Activated T-helper 17 cell treated with anti-CD3 and anti-CD28 coated beads, Interleukin-2, amount 50 U/mL, for 72 hours (primary cell): ENCODE measurements at regions not wholly inside any gene's neighbourhood (a gene's known extent, or its start where the extent isn't known, plus 50 kb on each side); places are given as distances from the start of the nearest gene placed in this dataset.

Experiments used
- ATAC-seq: fragments of 150-1000 bp; cut with Tn5 transposase; replicated peaks from 2 replicates; pipeline ENCODE4 v1.10.0; 2021; ENCODE audit warnings: mild to moderate bottlenecking, moderate library complexity
- H3K27ac Mint-ChIP-seq: one replicate; pipeline ENCODE4 v1.8.0; 2022; ENCODE audit warnings: mixed read lengths
- H3K27me3 Mint-ChIP-seq: one replicate; pipeline ENCODE4 v1.8.0; 2022; ENCODE audit warnings: mixed read lengths
- H3K36me3 Mint-ChIP-seq: one replicate; pipeline ENCODE4 v1.8.0; 2022; ENCODE audit warnings: low read depth, mild to moderate bottlenecking, mixed read lengths
- H3K4me1 Mint-ChIP-seq: one replicate; pipeline ENCODE4 v1.8.0; 2022; ENCODE audit warnings: mixed read lengths
- H3K4me3 Mint-ChIP-seq: one replicate; pipeline ENCODE4 v1.8.0; 2022; ENCODE audit warnings: mild to moderate bottlenecking, mixed read lengths
- H3K9me3 Mint-ChIP-seq: one replicate; pipeline ENCODE4 v1.8.0; 2022; ENCODE audit warnings: mixed read lengths

GRCh38 chr1:87897481-87897880 lies 568.8 kb downstream of the LMO4 start:
- H3K4me1 Mint-ChIP-seq: no peaks in the 10 kb centered on the region
- H3K4me3 Mint-ChIP-seq: no peak overlapping the region
- ATAC-seq: no peak
- no peaks in the 10 kb centered on the region for H3K9me3 Mint-ChIP-seq
- peaks cover 5% of the 10 kb centered on the region for H3K27me3 Mint-ChIP-seq
- H3K27ac Mint-ChIP-seq: no peak overlapping the region
- no peaks in the 10 kb centered on the region for H3K36me3 Mint-ChIP-seq

GRCh38 chr1:87898431-87898830 lies 569.8 kb downstream of the LMO4 start:
- peaks cover 10% of the 10 kb centered on the region for H3K27me3 Mint-ChIP-seq
- no peak overlapping the region for H3K27ac Mint-ChIP-seq
- H3K9me3 Mint-ChIP-seq: no peaks in the 10 kb centered on the region
- no peak overlapping the region for H3K4me3 Mint-ChIP-seq
- no peaks in the 10 kb centered on the region for H3K36me3 Mint-ChIP-seq
- no peak for ATAC-seq
- H3K4me1 Mint-ChIP-seq: no peaks in the 10 kb centered on the region

DNA sequence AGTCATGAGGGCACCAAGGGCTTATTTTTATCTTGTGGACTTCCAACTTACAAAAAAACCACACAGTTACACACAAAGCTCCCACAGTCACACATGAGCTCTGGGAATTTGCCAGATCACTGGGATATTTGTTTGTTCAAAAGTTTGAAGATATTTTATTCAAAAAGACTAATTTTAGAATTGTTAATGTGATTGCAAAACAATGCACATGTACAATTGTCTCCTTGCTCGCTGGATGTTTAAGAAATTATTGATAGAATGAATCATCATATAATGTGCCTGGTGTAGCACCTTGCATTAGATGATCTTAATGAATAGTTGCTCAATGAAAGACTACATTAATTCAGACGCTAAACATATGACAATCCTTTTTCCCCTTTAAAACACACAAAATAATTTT lies 570.3 kb downstream of the LMO4 start:
- Mint-ChIP-seq H3K27me3 (peaks cover 10% of the 10 kb centered on the region), H3K36me3 (no peaks in the 10 kb centered on the region), H3K4me1 (no peaks in the 10 kb centered on the region), H3K27ac (no peak overlapping the region), H3K4me3 (no peak overlapping the region), H3K9me3 (no peaks in the 10 kb centered on the region)
- no peak for ATAC-seq

DNA sequence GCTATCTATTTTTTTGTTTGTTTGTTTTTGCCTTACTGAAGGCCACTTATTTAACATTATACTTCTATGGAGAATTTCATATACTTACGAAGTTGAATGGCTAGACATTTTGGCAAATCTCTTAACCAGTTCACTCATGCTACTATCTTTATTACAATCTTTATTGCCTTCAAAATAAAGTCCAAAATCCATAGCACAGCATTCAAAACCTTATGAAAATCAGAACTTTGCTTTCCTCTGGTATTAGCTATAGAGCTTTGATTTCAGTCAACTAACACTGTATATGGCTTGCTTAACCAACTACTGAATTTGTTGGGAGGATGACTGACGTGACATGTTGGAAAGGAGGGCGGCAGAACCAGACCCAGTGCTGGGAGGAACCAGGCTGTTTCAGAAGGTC lies 571.1 kb downstream of the LMO4 start:
- H3K27me3 Mint-ChIP-seq: peaks cover 10% of the 10 kb centered on the region
- H3K27ac Mint-ChIP-seq: no peak overlapping the region
- ATAC-seq: no peak
- no peak overlapping the region for H3K4me3 Mint-ChIP-seq
- no peaks in the 10 kb centered on the region for H3K36me3 Mint-ChIP-seq
- no peaks in the 10 kb centered on the region for H3K9me3 Mint-ChIP-seq
- no peaks in the 10 kb centered on the region for H3K4me1 Mint-ChIP-seq

DNA sequence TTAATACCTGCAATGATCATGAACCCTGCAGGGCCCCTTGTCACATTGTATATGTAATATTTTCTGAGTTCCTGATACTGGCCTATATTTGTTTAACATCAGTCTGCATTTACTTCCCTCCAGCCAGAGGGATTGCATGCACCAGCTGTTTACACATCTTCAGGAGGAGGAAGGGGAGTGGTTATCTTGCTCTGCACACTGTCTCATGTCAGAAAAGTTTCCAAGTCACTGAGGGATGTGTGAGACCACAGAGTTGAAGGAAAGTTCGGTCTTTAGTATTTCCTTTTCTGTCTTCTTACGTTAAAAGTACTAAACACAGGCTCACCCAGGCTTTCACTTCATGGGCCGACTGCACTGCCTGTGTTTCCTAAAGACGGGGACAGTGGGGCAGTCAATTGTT lies 574.1 kb downstream of the LMO4 start:
- Mint-ChIP-seq H3K36me3 (no peaks in the 10 kb centered on the region), H3K4me3 (no peak overlapping the region), H3K27me3 (peaks cover 10% of the 10 kb centered on the region), H3K27ac (no peak overlapping the region), H3K4me1 (no peaks in the 10 kb centered on the region), H3K9me3 (no peaks in the 10 kb centered on the region)
- no peak for ATAC-seq

DNA sequence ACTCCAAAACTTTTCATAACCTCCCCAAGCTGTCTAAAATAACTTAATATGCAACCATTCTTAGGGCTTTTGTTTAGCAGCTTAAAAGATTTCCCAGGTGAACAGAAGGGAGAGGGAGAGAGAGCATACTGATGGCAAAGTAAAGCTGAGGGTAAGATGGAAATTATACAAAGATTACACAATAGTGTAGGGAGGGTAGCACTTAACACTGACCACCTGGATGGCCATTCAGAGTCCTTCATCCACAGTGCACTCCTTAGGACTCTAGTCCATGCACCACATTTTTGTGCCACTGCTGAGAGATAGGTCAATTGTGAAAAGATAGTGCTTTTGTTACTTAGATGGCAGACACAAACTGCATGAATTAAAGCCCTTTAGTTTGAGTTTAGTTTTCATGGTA lies 574.6 kb downstream of the LMO4 start:
- no peak overlapping the region for H3K27ac Mint-ChIP-seq
- H3K36me3 Mint-ChIP-seq: no peaks in the 10 kb centered on the region
- no peak for ATAC-seq
- H3K4me3 Mint-ChIP-seq: no peak overlapping the region
- H3K27me3 Mint-ChIP-seq: peaks cover 10% of the 10 kb centered on the region
- H3K9me3 Mint-ChIP-seq: no peaks in the 10 kb centered on the region
- no peaks in the 10 kb centered on the region for H3K4me1 Mint-ChIP-seq

GRCh38 chr1:87904651-87905050 lies 576.0 kb downstream of the LMO4 start:
- Mint-ChIP-seq H3K9me3 (no peaks in the 10 kb centered on the region), H3K27ac (no peak overlapping the region), H3K27me3 (peaks cover 10% of the 10 kb centered on the region), H3K36me3 (no peaks in the 10 kb centered on the region), H3K4me1 (no peaks in the 10 kb centered on the region), H3K4me3 (no peak overlapping the region)
- ATAC-seq: no peak

GRCh38 chr1:87905651-87906050 lies 577.0 kb downstream of the LMO4 start:
- H3K9me3 Mint-ChIP-seq: no peaks in the 10 kb centered on the region
- H3K4me1 Mint-ChIP-seq: no peaks in the 10 kb centered on the region
- no peaks in the 10 kb centered on the region for H3K36me3 Mint-ChIP-seq
- H3K4me3 Mint-ChIP-seq: no peak overlapping the region
- H3K27ac Mint-ChIP-seq: no peak overlapping the region
- peaks cover 6% of the 10 kb centered on the region for H3K27me3 Mint-ChIP-seq
- ATAC-seq: no peak

- Mint-ChIP-seq H3K27ac (no peak overlapping the region), H3K27me3 (peaks cover 5% of the 10 kb centered on the region), H3K4me1 (no peaks in the 10 kb centered on the region), H3K9me3 (no peaks in the 10 kb centered on the region), H3K4me3 (no peak overlapping the region), H3K36me3 (no peaks in the 10 kb centered on the region)
- ATAC-seq: no peak
These were observed 577.4 kb downstream of the LMO4 start for GRCh38 chr1:87906078-87906477.

DNA sequence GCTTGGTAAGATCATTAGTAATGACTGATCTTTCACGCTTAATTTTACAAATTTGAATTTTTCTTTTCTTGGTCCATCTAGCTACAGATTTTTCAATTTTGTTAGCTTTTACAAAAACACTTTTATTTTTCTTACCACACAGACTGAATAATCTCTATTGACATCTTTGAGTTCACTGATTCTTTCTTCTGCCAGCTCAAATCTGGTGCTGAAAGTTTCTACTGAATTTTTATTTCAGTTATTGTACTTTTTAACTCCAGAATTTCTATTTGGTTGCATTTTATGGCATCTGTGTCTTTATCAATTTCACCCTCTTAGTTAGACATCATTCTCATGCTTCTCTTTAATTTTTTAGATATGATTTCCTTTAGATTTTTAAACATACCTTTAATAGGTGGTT lies 584.7 kb downstream of the LMO4 start:
- Mint-ChIP-seq H3K9me3 (no peaks in the 10 kb centered on the region), H3K36me3 (no peaks in the 10 kb centered on the region), H3K27me3 (peaks cover 9% of the 10 kb centered on the region), H3K4me1 (no peaks in the 10 kb centered on the region), H3K27ac (no peak overlapping the region), H3K4me3 (no peak overlapping the region)
- ATAC-seq: no peak

- Mint-ChIP-seq H3K27ac (no peak overlapping the region), H3K36me3 (no peaks in the 10 kb centered on the region)
- no peak for ATAC-seq
These were observed 585.7 kb downstream of the LMO4 start for GRCh38 chr1:87914396-87914795.

DNA sequence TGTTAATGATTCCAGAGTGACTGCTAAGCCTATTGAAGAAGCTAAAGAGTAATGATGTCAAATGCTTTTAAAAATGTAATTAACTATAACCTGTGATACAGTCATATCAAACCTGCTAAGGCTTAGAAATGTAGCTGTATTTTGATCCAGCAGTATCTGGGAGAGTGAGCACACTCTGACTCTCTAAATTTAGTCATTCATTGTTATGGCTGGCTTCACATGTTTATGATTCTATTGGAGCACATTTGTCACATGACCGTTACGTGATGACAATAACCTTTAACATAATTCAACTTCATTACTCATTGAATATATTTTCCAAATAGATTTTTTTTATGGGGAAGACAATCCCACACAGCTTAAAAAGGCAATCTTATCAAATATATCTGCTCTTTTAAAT lies 587.1 kb downstream of the LMO4 start:
- Mint-ChIP-seq H3K4me1 (no peaks in the 10 kb centered on the region), H3K27ac (no peak overlapping the region), H3K27me3 (peaks cover 14% of the 10 kb centered on the region), H3K9me3 (no peaks in the 10 kb centered on the region), H3K36me3 (no peaks in the 10 kb centered on the region), H3K4me3 (no peak overlapping the region)
- ATAC-seq: no peak

More at GRCh38 chr1:87914396-87914795, 585.7 kb downstream of the LMO4 start:
- no peak overlapping the region for H3K4me3 Mint-ChIP-seq
- H3K4me1 Mint-ChIP-seq: no peaks in the 10 kb centered on the region
- H3K27me3 Mint-ChIP-seq: peaks cover 14% of the 10 kb centered on the region
- H3K9me3 Mint-ChIP-seq: no peaks in the 10 kb centered on the region

GRCh38 chr1:87916965-87917364 lies 588.3 kb downstream of the LMO4 start:
- H3K36me3 Mint-ChIP-seq: no peaks in the 10 kb centered on the region

DNA sequence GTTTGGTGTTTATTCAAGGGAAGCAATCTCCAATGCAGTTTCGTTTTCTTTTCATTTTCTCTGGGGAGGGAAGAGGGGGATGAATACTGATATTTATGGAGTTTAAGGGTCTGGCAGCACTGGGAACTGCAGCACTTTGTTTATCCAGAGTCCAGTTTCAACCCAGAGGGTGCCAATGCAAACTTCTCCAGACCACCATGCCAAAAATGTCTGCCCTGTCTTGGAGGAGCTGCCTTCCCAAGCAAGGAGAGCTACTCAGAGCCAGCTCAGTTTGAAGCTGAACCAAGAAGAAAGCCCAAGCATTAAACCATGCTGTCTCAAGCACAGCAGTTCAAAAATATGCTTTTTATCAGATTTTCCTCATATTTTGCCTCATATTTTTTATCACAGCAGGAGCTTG lies 589.7 kb downstream of the LMO4 start:
- Mint-ChIP-seq H3K27me3 (peaks cover 20% of the 10 kb centered on the region), H3K9me3 (no peaks in the 10 kb centered on the region), H3K4me3 (no peak overlapping the region), H3K4me1 (no peaks in the 10 kb centered on the region), H3K27ac (no peak overlapping the region), H3K36me3 (no peaks in the 10 kb centered on the region)
- no peak for ATAC-seq

More at GRCh38 chr1:87916965-87917364, 588.3 kb downstream of the LMO4 start:
- no peak for ATAC-seq
- Mint-ChIP-seq H3K27me3 (peaks cover 14% of the 10 kb centered on the region), H3K4me3 (no peak overlapping the region), H3K27ac (no peak overlapping the region), H3K4me1 (no peaks in the 10 kb centered on the region), H3K9me3 (no peaks in the 10 kb centered on the region)

DNA sequence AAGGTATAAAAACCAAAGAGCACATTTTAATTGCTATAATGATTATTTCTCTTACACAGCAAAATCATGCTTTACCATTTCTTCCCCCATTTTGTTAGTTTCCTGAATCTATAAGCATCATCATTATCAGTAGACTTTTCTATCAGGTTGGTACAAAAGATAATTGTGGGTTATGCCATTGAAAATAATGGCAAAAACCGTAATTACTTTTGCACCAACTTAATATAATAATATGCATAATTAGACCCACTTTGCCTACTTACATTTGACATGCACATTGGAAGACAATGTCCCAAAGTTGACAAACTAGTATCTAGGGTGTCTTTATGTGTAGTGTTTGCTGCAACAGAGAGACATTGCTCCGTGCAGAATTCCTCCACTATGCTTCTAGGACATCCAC lies 594.2 kb downstream of the LMO4 start:
- Mint-ChIP-seq H3K36me3 (no peaks in the 10 kb centered on the region), H3K27me3 (peaks cover 12% of the 10 kb centered on the region), H3K4me3 (no peak overlapping the region), H3K4me1 (no peaks in the 10 kb centered on the region), H3K9me3 (no peaks in the 10 kb centered on the region), H3K27ac (no peak overlapping the region)
- no peak for ATAC-seq

DNA sequence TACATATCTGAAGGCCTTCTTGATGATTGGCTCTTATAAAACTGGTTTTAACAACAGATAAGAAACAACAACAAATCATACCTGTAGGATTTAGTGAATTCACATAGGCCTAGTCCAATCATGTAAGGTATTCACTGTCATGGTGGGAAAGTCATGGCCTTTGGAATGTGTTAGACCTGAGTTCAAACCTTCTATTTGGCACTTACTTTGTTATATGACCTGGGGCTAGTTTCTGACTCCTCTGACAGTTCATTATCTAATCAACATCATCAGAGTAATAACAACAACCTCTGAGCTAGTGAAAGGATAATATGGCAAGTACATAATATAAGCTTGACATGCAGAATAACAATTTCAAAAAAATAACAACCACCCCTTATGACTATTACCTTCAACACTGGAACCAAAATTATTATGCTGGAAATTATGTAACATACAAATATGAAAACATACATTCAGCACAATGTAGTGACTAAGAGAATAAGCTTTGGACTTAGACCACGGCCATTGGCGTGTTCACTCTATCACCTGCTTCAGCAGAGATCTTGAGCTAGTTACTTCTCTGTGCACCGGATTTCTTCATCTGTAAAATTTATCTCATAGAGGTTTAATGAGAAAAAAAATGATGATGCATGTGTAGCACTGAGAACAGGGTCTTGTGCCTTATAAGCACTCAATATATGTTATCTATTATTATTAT lies 597.6 kb downstream of the LMO4 start:
- Mint-ChIP-seq H3K4me1 (no peaks in the 10 kb centered on the region), H3K27ac (no peak overlapping the region), H3K9me3 (no peaks in the 10 kb centered on the region), H3K27me3 (peaks cover 8% of the 10 kb centered on the region), H3K36me3 (no peaks in the 10 kb centered on the region), H3K4me3 (no peak overlapping the region)
- no peak for ATAC-seq
